Right cardiac atrium (tissue), 5 donors: ENCODE measurements at regions not wholly inside any gene's neighbourhood (a gene's known extent, or its start where the extent isn't known, plus 50 kb on each side); places are given as distances from the start of the nearest gene placed in this dataset.

Experiments
- ATAC-seq, 2 donors: fragments of 200-7000 bp; cut with Tn5 transposase; one replicate each; pipeline versions ENCODE4 v1.8.0 to v1.9.1; 2020; ENCODE audit warnings: moderate library complexity in 2 of 2, mild to moderate bottlenecking in 1 of 2
- DNase-seq, 3 donors: peaks; one replicate each; pipeline ENCODE4 v3.0.0-alpha.2; 2020
- H3K27ac ChIP-seq: one replicate; pipeline ENCODE4 v1.5.1; 2013; ENCODE audit warnings: mild to moderate bottlenecking, low read length, control low read depth, moderate library complexity
- H3K27me3 ChIP-seq: one replicate; pipeline ENCODE4 v1.6.1; 2013; ENCODE audit not compliant: control insufficient read depth, insufficient read depth
- H3K4me1 ChIP-seq: one replicate; pipeline ENCODE4 v1.6.1; 2013; ENCODE audit warnings: low read length; ENCODE audit not compliant: control insufficient read depth, insufficient read depth
- H3K4me3 ChIP-seq: one replicate; pipeline ENCODE4 v1.5.1; 2013; ENCODE audit warnings: low read length, control low read depth
- H3K9me3 ChIP-seq: one replicate; pipeline ENCODE4 v1.6.1; 2013; ENCODE audit warnings: low read length; ENCODE audit not compliant: control insufficient read depth
- WGBS: extraction: QIAGEN DNeasy Blood & Tissue Kit; methylation state at CpG from one replicate; pipeline ENCODE4 v1.1.7; 2013; 5-methylcytosine and 5-hydroxymethylcytosine counted together
- intact Hi-C, 4 donors: fragments of 100-400 bp; cut with DNase I; formaldehyde crosslinking; loops; one replicate each; pipeline versions ENCODE4 v1.11.0 to v1.14.0; 2022 to 2023
- donor health status: healthy with polysubstance abuse.
- donor health status: DM: no; HTN: yes; CAD: no.
- donor health status: DM: no; HTN: no; CAD: no.
- donor health status: DM: no; HTN: yes; CAD: no; lungs with severe emphysema.
- donor health status: DM: yes; HTN: yes; CAD: no.

DNA sequence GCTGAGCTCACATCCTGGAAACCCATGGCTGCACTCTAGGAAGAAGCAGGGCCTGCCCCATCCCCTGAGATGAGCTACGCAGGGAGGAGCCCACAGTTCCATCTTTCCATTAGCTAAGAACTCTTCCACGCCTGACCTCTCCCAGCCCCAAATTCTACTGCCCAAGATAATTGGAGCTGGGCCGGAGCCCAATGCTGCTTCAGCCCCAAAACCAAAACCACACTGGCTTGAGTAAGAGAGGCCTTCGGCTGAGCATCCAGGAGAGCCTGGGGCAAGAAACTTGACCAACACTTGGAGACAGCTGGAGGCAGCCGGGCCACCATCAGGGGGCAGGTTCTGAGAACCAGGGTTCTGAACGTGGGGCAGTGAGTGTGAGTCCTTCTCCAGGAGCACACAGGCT lies 116.1 kb upstream of the ZMIZ1 start:
- intact Hi-C loops = no loop called here
- Histone ChIP-seq H3K27ac (no peak overlapping the region), H3K4me3 (no peak overlapping the region), H3K4me1 (peaks cover 7% of the 10 kb centered on the region), H3K27me3 (no peaks in the 10 kb centered on the region), H3K9me3 (no peaks in the 10 kb centered on the region)
- DNase-seq = peak; percentile 72 to 84 (median 83)
- ATAC-seq = peak; percentile 64 to 74
- WGBS = 64% methylated on average over 6 of the region's 6 CpGs

DNA sequence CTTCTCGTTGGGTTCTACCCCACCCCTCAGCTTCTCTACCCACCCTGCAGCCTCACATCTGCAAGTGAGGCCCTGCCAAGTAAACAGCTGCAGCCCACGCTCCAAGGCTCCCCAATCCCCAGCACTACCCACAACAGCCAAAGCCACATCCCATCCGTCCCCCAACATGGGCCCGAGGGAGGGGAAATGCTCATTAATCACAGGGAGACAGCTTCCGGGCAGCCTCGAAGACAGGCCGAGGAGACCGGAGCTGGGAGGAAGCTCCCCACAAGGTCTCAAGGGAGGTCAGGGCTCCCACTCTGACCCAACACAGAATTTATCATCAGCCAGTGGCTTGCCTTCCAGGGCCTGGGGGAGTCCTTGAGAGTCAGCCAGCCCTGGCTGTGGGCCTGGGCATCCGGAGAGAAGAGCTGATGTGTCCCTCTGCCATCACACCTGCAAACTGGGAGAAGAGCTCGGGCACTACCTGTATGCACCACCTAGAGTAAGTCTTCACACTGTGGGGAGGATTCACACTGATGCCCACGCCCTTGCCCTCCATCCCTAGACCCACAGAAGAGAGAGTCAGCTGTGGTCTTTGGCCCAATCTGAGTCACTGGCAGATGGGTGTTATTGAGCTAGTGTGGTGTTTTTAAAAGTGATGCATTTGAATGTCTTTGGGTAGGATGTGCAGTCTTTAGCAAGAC lies 115.5 kb upstream of the ZMIZ1 start:
- ATAC-seq = peak; percentile 56 to 58
- DNase-seq = peak; percentile 51 to 76 (median 68)
- H3K27ac ChIP-seq = no peak overlapping the region
- peaks cover 7% of the 10 kb centered on the region for H3K4me1 ChIP-seq
- WGBS = 40% methylated on average over 11 of the region's 11 CpGs
- intact Hi-C loops = no loop called here
- H3K27me3 ChIP-seq = no peaks in the 10 kb centered on the region
- no peak overlapping the region for H3K4me3 ChIP-seq
- no peaks in the 10 kb centered on the region for H3K9me3 ChIP-seq

DNA sequence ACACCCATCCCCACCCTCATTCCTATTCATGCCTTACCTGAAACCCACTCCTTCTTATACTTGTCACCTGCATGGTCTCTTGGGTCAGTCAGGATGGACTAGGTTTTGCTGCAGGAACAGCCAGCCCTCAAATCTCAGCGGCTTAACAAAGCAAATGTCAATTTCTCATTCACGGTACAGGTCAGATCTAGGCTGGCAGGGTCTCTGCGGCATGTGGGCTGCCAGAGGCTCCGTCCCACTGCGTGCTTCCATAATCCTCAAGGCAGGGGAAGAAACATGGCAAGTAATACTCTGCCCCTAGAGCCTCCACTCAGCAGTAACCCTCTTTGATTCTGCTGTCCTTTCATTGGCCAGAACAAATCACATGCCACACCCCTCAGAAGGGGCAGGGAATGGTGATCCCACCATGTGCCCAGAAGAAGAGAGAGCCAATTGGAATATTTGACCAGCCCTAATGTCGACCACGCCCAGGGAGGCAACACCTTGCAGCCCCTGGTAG lies 114.9 kb upstream of the ZMIZ1 start:
- no peak for ATAC-seq
- H3K4me3 ChIP-seq = no peak overlapping the region
- no peaks in the 10 kb centered on the region for H3K27me3 ChIP-seq
- peak in 1 of 3 donors; percentile 4 for DNase-seq
- H3K9me3 ChIP-seq = no peaks in the 10 kb centered on the region
- H3K27ac ChIP-seq = no peak overlapping the region
- H3K4me1 ChIP-seq = peaks cover 7% of the 10 kb centered on the region
- intact Hi-C loops = no loop called here
- 97% methylated on average over 7 of the region's 7 CpGs for WGBS

DNA sequence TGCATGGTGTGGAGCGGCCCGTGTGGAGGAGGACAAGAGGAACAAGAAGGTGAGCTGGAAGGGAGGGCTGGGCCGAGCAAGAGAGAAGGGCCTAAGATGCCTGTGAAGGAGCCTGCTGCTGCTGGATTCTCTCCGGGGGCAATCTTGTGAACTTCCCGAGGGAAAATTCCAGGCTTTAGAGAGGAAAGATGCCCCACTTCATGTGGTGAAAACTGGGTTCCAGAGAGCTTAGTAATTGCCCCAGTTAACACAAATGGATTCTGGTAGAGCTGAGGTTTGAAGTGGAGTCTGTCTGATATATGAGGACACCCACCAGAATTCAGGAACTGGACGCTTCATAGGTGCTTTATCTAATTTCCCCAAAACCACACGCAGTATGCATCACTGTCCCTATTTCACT lies 114.1 kb upstream of the ZMIZ1 start:
- ATAC-seq = no peak
- 94% methylated on average over 7 of the region's 7 CpGs for WGBS

DNA sequence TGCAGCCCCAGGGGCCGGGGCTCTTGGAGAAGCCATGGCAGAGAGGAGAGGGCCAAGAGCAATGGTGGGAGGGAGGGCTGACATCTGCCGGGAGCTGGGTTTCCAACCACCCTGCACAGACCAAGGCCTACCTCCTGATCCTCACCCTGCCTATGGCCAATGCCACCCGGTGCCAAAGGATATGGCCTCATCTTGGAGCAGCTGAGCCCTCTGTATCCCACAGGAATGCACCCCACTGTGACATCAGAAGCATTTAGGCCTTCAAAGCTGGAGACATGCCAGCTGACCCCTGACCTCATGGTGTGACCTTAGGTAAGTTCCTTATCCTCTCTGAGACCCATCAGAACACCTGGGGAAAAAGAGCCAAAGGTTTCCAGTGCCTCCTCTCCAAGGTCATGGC lies 113.6 kb upstream of the ZMIZ1 start:
- Histone ChIP-seq H3K27ac (no peak overlapping the region), H3K4me1 (peaks cover 7% of the 10 kb centered on the region), H3K27me3 (no peaks in the 10 kb centered on the region), H3K9me3 (no peaks in the 10 kb centered on the region), H3K4me3 (no peak overlapping the region)
- WGBS = 97% methylated on average over 3 of the region's 3 CpGs
- intact Hi-C loops = no loop called here
- ATAC-seq = no peak
- peak in 2 of 3 donors; percentile 29 to 42 for DNase-seq

More for the DNA sequence above, 114.1 kb upstream of the ZMIZ1 start:
- Histone ChIP-seq H3K4me1 (peaks cover 7% of the 10 kb centered on the region), H3K9me3 (no peaks in the 10 kb centered on the region), H3K27me3 (no peaks in the 10 kb centered on the region), H3K27ac (no peak overlapping the region), H3K4me3 (no peak overlapping the region)
- DNase-seq = peak in 2 of 3 donors; percentile 24 to 31
- intact Hi-C loops = no loop called here

DNA sequence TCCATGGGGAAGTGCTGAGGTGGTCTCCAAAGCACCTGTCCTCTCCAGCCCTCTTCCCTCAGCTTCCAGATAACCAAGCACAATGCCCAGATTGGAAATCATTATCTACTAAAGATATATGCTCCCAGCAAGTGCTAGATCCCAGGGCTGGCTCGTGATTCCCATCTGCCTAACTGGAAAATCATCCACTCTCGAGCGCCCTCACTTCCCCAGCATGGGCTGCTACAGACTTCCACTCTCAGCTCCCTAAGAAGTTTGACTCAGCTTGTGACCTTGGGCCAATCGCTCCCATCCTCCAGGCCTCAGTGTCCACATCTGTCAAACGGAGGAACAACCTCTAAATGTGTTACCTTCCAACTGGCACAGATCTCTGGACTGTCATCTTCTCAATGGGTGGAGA lies 112.4 kb upstream of the ZMIZ1 start:
- H3K9me3 ChIP-seq = no peaks in the 10 kb centered on the region
- H3K4me1 ChIP-seq = peaks cover 10% of the 10 kb centered on the region
- no peak overlapping the region for H3K27ac ChIP-seq
- WGBS = 91% methylated on average over 5 of the region's 5 CpGs
- no peak overlapping the region for H3K4me3 ChIP-seq
- H3K27me3 ChIP-seq = no peaks in the 10 kb centered on the region
- DNase-seq (peak in 1 of 3 donors; percentile 10), ATAC-seq (no peak)
- intact Hi-C loops = no loop called here

DNA sequence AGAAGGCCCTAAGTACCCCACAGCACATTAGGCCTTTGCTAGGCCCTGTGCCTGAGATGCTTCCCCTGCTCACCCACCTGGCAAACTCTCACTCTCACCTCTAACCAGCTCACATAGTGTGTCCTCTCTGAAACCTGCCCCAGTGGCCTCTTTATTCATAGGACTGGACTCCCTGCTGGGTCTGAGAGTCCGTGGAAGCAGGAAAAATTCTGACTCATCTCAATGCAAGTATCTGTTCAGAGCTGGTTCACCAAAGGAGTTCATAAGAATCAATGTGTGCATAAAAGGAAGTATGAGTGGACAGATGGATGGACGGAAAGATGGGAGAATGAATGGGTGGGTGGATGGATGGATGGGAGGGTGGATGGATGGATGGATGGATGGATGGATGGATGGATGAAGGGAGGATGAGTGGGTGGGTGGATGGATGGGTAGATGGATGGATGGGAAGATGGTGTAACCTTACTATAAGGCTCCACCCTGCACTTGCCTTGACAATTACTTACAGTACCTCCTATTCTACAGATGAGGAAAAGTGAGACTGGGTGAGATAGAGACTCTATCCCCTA lies 111.2 kb upstream of the ZMIZ1 start:
- Histone ChIP-seq H3K4me1 (peaks cover 7% of the 10 kb centered on the region), H3K27me3 (no peaks in the 10 kb centered on the region), H3K27ac (no peak overlapping the region), H3K4me3 (no peak overlapping the region), H3K9me3 (no peaks in the 10 kb centered on the region)
- no peak for ATAC-seq
- intact Hi-C loops = no loop called here
- DNase-seq = no peak
- 95% methylated on average over 2 of the region's 2 CpGs for WGBS

DNA sequence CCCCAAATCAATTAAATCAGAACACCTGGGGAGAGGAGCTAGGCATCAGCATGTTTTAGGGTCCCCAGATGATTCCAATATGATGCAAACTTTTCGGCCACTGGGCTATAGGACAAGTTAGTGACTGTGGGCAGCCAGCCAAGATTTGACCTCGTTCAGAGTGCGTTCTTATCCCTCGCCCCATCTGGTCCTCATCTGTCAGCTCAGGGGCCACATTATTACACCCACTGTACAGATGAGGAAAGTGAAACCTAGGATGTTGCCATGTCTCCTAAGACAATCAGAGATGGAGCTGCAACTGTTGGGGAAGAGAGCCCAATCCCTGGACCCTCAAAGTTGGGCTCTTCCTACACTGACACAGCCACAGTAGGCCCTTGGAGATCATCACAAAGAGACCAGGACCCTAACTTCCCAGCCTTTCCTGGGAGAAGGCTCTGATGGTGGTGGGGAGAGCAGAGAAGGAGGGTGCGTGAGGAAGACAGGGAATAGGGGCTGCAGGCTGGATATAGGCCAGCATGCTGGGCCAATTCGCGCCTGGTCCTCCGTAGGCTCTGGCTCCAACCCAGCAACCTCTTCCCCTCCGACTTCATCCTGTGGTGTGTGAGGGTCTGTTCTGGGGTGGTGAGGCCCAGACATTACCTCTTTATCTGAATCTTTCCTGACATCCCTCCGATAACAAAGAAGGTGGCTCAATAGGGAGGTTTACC lies 109.4 kb upstream of the ZMIZ1 start:
- H3K27ac ChIP-seq = no peak overlapping the region
- H3K27me3 ChIP-seq = no peaks in the 10 kb centered on the region
- intact Hi-C loops = no loop called here

DNA sequence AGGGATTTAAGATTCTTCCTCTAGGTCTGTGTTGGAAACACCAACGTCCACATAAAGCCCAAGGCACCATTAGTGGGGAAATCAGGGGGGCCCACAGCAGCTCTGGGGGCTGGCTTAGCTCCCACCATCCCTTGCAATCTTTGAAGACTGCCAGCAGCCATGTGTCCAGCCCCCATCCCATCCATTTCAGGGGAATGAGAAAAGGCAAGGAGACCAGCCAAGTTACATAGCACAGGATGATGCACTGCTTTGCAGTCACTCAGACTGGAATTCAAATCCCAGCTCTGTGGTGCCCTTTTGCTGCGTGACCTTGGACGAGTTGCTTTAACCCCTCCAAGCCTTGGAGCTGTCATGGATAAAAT lies 108.9 kb upstream of the ZMIZ1 start:
- Histone ChIP-seq H3K9me3 (no peaks in the 10 kb centered on the region), H3K27ac (no peak overlapping the region), H3K4me3 (no peak overlapping the region), H3K4me1 (peaks cover 3% of the 10 kb centered on the region), H3K27me3 (no peaks in the 10 kb centered on the region)
- intact Hi-C loops = no loop called here
- peak in 1 of 3 donors; percentile 10 for DNase-seq
- WGBS = 39% methylated on average over 3 of the region's 3 CpGs
- ATAC-seq = no peak

More for the DNA sequence above, 109.4 kb upstream of the ZMIZ1 start:
- WGBS = 66% methylated on average over 10 of the region's 10 CpGs
- peak in 1 of 3 donors; percentile 38 for DNase-seq
- H3K9me3 ChIP-seq = no peaks in the 10 kb centered on the region
- no peak overlapping the region for H3K4me3 ChIP-seq
- ATAC-seq = no peak
- H3K4me1 ChIP-seq = peaks cover 3% of the 10 kb centered on the region

DNA sequence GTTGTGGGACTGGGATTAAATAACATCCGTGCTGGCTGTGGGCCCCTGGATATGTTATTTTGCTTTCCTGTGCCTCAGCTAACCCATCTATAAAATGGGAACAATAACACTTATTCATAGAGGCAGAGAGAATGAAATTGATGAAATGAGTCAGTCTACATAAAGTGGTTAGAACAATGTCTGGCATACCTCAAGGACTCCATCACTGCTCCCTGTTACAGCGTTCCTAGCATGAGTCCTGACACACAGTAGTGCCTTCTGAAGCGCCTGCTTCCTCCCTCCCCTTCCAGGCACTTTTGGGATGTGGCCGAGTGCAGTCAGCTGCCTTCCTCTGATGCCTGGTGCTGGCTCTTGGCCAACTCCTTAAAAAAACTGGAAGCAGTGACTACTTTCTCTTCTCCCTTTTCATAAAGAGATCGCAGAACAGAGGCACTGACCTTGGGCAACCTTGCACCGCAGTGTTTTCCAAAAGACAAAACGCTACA lies 108.4 kb upstream of the ZMIZ1 start:
- Histone ChIP-seq H3K4me1 (peaks cover 3% of the 10 kb centered on the region), H3K4me3 (no peak overlapping the region), H3K9me3 (no peaks in the 10 kb centered on the region), H3K27ac (no peak overlapping the region), H3K27me3 (no peaks in the 10 kb centered on the region)
- peak; percentile 80 to 85 (median 85) for DNase-seq
- intact Hi-C loops = no loop called here
- 18% methylated on average over 7 of the region's 7 CpGs for WGBS
- ATAC-seq = peak; percentile 71 to 75

DNA sequence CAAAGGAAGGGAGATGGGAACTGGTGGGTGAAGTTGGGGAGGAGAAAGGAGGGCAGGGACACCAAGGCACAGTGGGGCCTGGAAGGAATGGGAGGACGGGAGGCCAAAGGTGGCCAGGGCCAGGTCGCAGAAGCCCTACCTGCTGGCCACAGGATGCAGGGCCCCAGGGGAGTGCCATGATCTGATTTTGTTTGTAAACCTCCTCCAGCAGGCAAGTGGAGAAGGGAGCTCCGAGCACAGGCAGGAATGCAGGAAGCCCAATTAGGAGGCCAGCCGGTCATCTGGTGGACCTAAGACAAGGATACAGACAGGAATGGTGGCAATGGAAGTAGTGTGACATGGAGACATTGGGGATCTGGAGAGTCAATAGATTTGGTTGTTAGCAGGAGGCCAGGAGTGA lies 107.0 kb upstream of the ZMIZ1 start:
- Histone ChIP-seq H3K4me3 (no peak overlapping the region), H3K27ac (no peak overlapping the region), H3K27me3 (no peaks in the 10 kb centered on the region), H3K4me1 (peaks cover 3% of the 10 kb centered on the region), H3K9me3 (no peaks in the 10 kb centered on the region)
- ATAC-seq (no peak), DNase-seq (peak in 1 of 3 donors; percentile 7)
- WGBS = 93% methylated on average over 4 of the region's 4 CpGs
- intact Hi-C loops = no loop called here
